ENCODE measurements at regions not wholly inside any gene's neighbourhood (a gene's known extent, or its start where the extent isn't known, plus 50 kb on each side); places are given as distances from the start of the nearest gene placed in this dataset.

- no peak for TF ChIP-seq CTCF (IDR thresholded peaks at IDR 0.05; ENCODE audit: insufficient read depth, low read depth, low read length)
- TF ChIP-seq EZH2 (IDR thresholded peaks at IDR 0.05; ENCODE audit: insufficient read depth, low read length) = no peak
Observed at GRCh38 chr12:67911789-67912188, 77.5 kb upstream of the IFNG-AS1 start.
